Mesenchymal stem cell (in vitro differentiated cells and primary cell): ENCODE measurements at regions not wholly inside any gene's neighbourhood (a gene's known extent, or its start where the extent isn't known, plus 50 kb on each side); places are given as distances from the start of the nearest gene placed in this dataset.

Source experiments
- DNase-seq: peaks from one replicate; pipeline ENCODE4 v3.0.0-alpha.2; 2013
- H2AFZ ChIP-seq: one replicate; pipeline ENCODE4 v1.6.1; 2013; ENCODE audit warnings: low read depth, mild to moderate bottlenecking, control low read depth, inconsistent platforms, low read length, moderate library complexity
- H2AK5ac ChIP-seq: 2 replicates; pipeline ENCODE4 v1.6.1; 2013; ENCODE audit warnings: low read length, moderate library complexity, mild to moderate bottlenecking, inconsistent platforms; ENCODE audit not compliant: severe bottlenecking
- H2BK120ac ChIP-seq: one replicate; pipeline ENCODE4 v1.6.1; 2013; ENCODE audit warnings: low read depth, mild to moderate bottlenecking, inconsistent platforms, low read length, moderate library complexity
- H2BK12ac ChIP-seq, 2 experiments: one replicate each; pipeline ENCODE4 v1.6.1; 2013; ENCODE audit warnings: inconsistent platforms in 2 of 2, low read length in 2 of 2, mild to moderate bottlenecking in 2 of 2, moderate library complexity in 2 of 2, control low read depth in 1 of 2
- H2BK15ac ChIP-seq: one replicate; pipeline ENCODE4 v1.6.1; 2013; ENCODE audit warnings: mild to moderate bottlenecking, low read depth, inconsistent platforms; ENCODE audit not compliant: poor library complexity, severe bottlenecking
- H2BK5ac ChIP-seq: 2 replicates; pipeline ENCODE4 v1.6.1; 2013; ENCODE audit warnings: low read depth, mild to moderate bottlenecking, low read length, control low read depth, inconsistent platforms; ENCODE audit not compliant: poor library complexity, severe bottlenecking
- H3K14ac ChIP-seq, 2 experiments: one replicate each; pipeline ENCODE4 v1.6.1; 2013; ENCODE audit warnings: inconsistent platforms in 2 of 2, low read length in 2 of 2, control low read depth in 1 of 2, mild to moderate bottlenecking in 1 of 2, moderate library complexity in 1 of 2
- H3K18ac ChIP-seq, 2 experiments: one replicate each; pipeline ENCODE4 v1.6.1; 2013; ENCODE audit warnings: inconsistent platforms in 2 of 2, low read length in 2 of 2, control low read depth in 1 of 2, low read depth in 1 of 2, mild to moderate bottlenecking in 1 of 2
- H3K23ac ChIP-seq, 2 experiments: one replicate each; pipeline ENCODE4 v1.6.1; 2013; ENCODE audit warnings: inconsistent platforms in 2 of 2, low read length in 2 of 2, mild to moderate bottlenecking in 2 of 2, moderate library complexity in 2 of 2, control low read depth in 1 of 2
- H3K27ac ChIP-seq: 2 replicates; pipeline ENCODE4 v1.5.1; 2013; ENCODE audit warnings: mild to moderate bottlenecking, moderate library complexity, low read length, control low read depth, inconsistent platforms; ENCODE audit not compliant: poor library complexity, severe bottlenecking
- H3K27me3 ChIP-seq, 2 experiments: 2 replicates each; pipeline versions ENCODE4 v1.6.1 to v1.7.0; 2013; ENCODE audit warnings: low read length in 2 of 2, mild to moderate bottlenecking in 2 of 2, moderate library complexity in 2 of 2, control low read depth in 1 of 2, inconsistent platforms in 1 of 2; ENCODE audit not compliant: control insufficient read depth in 1 of 2, insufficient read depth in 1 of 2
- H3K36me3 ChIP-seq, 2 experiments: 2 replicates each; pipeline versions ENCODE4 v1.6.1 to v1.7.0; 2013; ENCODE audit warnings: low read length in 2 of 2, control low read depth in 1 of 2, inconsistent platforms in 1 of 2, low read depth in 1 of 2, mild to moderate bottlenecking in 1 of 2; ENCODE audit not compliant: insufficient read depth in 2 of 2, control insufficient read depth in 1 of 2
- H3K4ac ChIP-seq, 2 experiments: one replicate each; pipeline ENCODE4 v1.6.1; 2013; ENCODE audit warnings: inconsistent platforms in 2 of 2, low read length in 2 of 2, mild to moderate bottlenecking in 2 of 2, moderate library complexity in 2 of 2, control low read depth in 1 of 2, low read depth in 1 of 2
- H3K4me1 ChIP-seq: 2 replicates; pipeline ENCODE4 v1.6.1; 2013; ENCODE audit warnings: low read depth, low read length, control low read depth; ENCODE audit not compliant: control insufficient read depth, insufficient read depth
- H3K4me2 ChIP-seq: 2 replicates; pipeline ENCODE4 v1.6.1; 2013; ENCODE audit warnings: low read length, mild to moderate bottlenecking, inconsistent platforms; ENCODE audit not compliant: poor library complexity, severe bottlenecking
- H3K4me3 ChIP-seq, 2 experiments: 2 replicates each; pipeline versions ENCODE4 v1.5.1 to v1.7.0; 2013; ENCODE audit warnings: low read length in 2 of 2, mild to moderate bottlenecking in 2 of 2, control low read depth in 1 of 2, low read depth in 1 of 2; ENCODE audit not compliant: insufficient read depth in 1 of 2
- H3K79me1 ChIP-seq: replicated peaks from 2 replicates; pipeline ENCODE4 v1.6.1; 2013; ENCODE audit warnings: mild to moderate bottlenecking, control low read depth, low read length, inconsistent platforms; ENCODE audit not compliant: poor library complexity, severe bottlenecking
- H3K9ac ChIP-seq: 2 replicates; pipeline ENCODE4 v1.7.0; 2013; ENCODE audit warnings: mild to moderate bottlenecking, low read length, moderate library complexity
- H3K9me3 ChIP-seq: 2 replicates; pipeline ENCODE4 v1.7.0; 2013; ENCODE audit warnings: mild to moderate bottlenecking, low read length; ENCODE audit not compliant: control insufficient read depth
- H4K8ac ChIP-seq: one replicate; pipeline ENCODE4 v1.6.1; 2013; ENCODE audit warnings: inconsistent platforms, mild to moderate bottlenecking, low read length, moderate library complexity
- H4K91ac ChIP-seq: one replicate; pipeline ENCODE4 v1.6.1; 2013; ENCODE audit warnings: mild to moderate bottlenecking, low read length, inconsistent platforms
- WGBS: methylation state at CpG from one replicate; pipeline ENCODE4 v1.1.7; 2013; ENCODE audit warnings: mixed read lengths; 5-methylcytosine and 5-hydroxymethylcytosine counted together

DNA sequence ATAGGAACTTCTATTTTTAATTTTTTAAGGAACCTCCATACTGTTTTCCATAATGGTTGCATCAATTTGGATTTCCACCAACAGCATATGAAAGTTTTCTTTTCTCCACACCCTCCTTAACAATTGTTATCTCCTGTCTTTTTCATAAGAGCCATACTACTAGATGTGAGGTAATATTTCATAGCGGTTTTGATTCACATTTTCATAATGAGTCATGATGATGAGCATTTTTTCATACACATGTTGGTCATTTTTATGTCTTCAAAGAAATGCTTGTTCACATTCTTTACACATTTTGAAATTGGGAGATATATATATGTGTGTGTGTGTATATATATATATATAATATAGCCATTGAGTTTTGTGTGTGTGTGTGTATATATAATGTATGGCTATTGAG is 420.3 kb upstream of the PCDH9 start:
- H2AK5ac ChIP-seq: no peak overlapping the region
- no peak for DNase-seq
- no peaks in the 10 kb centered on the region for H3K36me3 ChIP-seq
- H3K23ac ChIP-seq: no peak overlapping the region
- H2BK5ac ChIP-seq: no peak overlapping the region
- H3K9ac ChIP-seq: no peak overlapping the region
- no peaks in the 10 kb centered on the region for H3K79me1 ChIP-seq
- H3K18ac ChIP-seq: no peak overlapping the region
- no peak overlapping the region for H4K8ac ChIP-seq
- H2BK15ac ChIP-seq: no peak overlapping the region
- H3K4ac ChIP-seq: no peak overlapping the region
- no peak overlapping the region for H3K4me3 ChIP-seq
- no peak overlapping the region for H3K27ac ChIP-seq
- H3K9me3 ChIP-seq: no peaks in the 10 kb centered on the region
- H3K27me3 ChIP-seq: no peaks in the 10 kb centered on the region
- H3K4me2 ChIP-seq: no peak overlapping the region
- H3K4me1 ChIP-seq: no peaks in the 10 kb centered on the region
- no peak overlapping the region for H2BK120ac ChIP-seq
- no peak overlapping the region for H4K91ac ChIP-seq
- H3K14ac ChIP-seq: no peak overlapping the region
- no peak overlapping the region for H2AFZ ChIP-seq
- H2BK12ac ChIP-seq: no peak overlapping the region
- no CpG with 5 or more reads among the region's 1 CpG for WGBS

DNA sequence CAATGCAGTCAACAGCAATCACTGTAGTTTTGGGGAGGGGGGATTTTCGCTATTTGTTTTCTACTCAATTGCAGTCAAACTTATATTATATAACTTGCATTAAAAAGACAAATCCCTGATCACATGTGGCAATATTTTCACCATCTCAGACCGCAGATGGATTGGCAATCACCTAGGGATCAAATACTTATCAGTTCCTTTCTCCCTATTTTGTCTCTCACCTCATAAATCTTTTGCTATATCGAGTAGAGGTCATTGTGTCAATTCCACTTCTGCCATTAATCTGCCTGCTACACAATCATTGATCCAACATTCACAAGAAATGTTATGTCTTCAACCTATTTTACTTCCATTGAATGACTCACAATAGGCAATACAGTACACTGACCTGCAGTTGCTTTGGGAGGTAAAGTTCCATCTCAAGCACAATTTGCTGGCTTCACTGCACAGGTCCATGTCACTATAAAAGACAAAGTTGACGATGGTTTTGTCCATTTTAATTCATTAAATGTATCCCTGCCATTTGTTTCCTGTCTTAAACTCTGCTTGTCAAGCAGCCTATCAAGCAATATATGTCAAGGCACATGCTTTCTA is 415.8 kb upstream of the PCDH9 start:
- no peak overlapping the region for H2BK15ac ChIP-seq
- H2BK120ac ChIP-seq: no peak overlapping the region
- H3K9ac ChIP-seq: no peak overlapping the region
- H2BK12ac ChIP-seq: no peak overlapping the region
- no peaks in the 10 kb centered on the region for H3K27me3 ChIP-seq
- no peak overlapping the region for H3K4ac ChIP-seq
- no peaks in the 10 kb centered on the region for H3K4me1 ChIP-seq
- H3K14ac ChIP-seq: no peak overlapping the region
- H3K4me2 ChIP-seq: no peak overlapping the region
- H2AK5ac ChIP-seq: no peak overlapping the region
- H4K91ac ChIP-seq: no peak overlapping the region
- WGBS: 79% methylated on average over 4 of the region's 4 CpGs
- no peak overlapping the region for H3K23ac ChIP-seq
- no peak overlapping the region for H3K27ac ChIP-seq
- no peaks in the 10 kb centered on the region for H3K36me3 ChIP-seq
- no peak overlapping the region for H4K8ac ChIP-seq
- no peak overlapping the region for H3K4me3 ChIP-seq
- no peaks in the 10 kb centered on the region for H3K79me1 ChIP-seq
- DNase-seq: no peak
- no peak overlapping the region for H2BK5ac ChIP-seq
- H3K9me3 ChIP-seq: peaks cover 8% of the 10 kb centered on the region
- H2AFZ ChIP-seq: no peak overlapping the region
- no peak overlapping the region for H3K18ac ChIP-seq

DNA sequence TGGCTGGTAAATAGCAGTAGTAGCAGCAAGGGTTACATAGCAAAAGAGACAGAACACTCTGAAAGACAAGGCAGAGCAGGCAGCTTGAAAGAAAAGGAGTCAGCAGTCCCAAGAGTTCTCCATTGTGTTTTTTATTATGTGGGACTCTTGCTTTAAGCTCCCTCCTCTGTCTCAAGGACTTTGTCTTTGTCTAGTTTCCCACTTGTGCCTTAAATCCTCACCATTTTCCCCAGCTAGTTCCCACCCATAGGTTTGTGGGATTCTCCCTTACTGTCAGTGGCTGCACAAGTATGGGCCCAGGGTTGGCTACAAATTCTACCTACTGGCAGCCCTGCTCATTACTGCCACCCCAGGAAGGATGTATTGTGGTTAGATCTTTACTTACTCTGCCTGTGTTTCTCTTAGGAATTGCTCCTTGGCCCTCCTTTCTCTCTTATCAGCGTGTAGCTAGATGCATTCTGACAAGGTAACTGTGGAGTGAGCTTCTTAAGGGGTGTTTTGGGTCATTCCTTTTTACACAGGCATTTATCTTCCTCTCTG is 413.4 kb upstream of the PCDH9 start:
- Histone ChIP-seq H3K4me3 (no peak overlapping the region), H2BK12ac (no peak overlapping the region), H3K4me1 (no peaks in the 10 kb centered on the region), H3K9ac (no peak overlapping the region), H3K23ac (no peak overlapping the region), H3K9me3 (peaks cover 8% of the 10 kb centered on the region), H2BK5ac (no peak overlapping the region), H3K27ac (no peak overlapping the region), H3K18ac (no peak overlapping the region), H3K14ac (no peak overlapping the region), H2BK120ac (no peak overlapping the region), H3K4me2 (no peak overlapping the region), H3K36me3 (no peaks in the 10 kb centered on the region), H2AK5ac (no peak overlapping the region), H3K79me1 (no peaks in the 10 kb centered on the region), H3K4ac (no peak overlapping the region), H4K8ac (no peak overlapping the region), H3K27me3 (no peaks in the 10 kb centered on the region), H2BK15ac (no peak overlapping the region), H2AFZ (no peak overlapping the region), H4K91ac (no peak overlapping the region)
- WGBS: no CpG with 5 or more reads among the region's 1 CpG
- DNase-seq: no peak

DNA sequence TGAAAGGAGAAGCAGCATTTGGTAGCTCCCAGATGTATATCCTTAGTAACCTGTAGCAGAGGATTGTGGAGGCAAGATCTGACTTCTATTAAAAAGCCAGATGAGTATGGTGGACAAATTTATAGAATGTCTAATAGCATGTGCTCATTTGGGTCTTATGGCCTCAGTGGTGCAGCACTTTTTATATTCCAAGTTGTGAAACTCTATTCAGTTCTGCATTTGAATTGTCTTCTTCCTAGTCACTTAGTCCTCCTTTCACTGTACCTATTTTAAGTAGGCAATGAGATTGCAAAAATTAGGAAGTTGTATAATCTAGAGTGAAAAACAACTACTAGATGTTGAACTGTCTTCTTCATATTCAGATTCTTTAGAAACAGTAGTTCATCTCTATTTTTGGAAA is 412.5 kb upstream of the PCDH9 start:
- H2AK5ac ChIP-seq: no peak overlapping the region
- H2BK12ac ChIP-seq: no peak overlapping the region
- H3K27me3 ChIP-seq: no peaks in the 10 kb centered on the region
- H3K9ac ChIP-seq: no peak overlapping the region
- H4K91ac ChIP-seq: no peak overlapping the region
- H3K18ac ChIP-seq: no peak overlapping the region
- H4K8ac ChIP-seq: no peak overlapping the region
- no peaks in the 10 kb centered on the region for H3K36me3 ChIP-seq
- H3K14ac ChIP-seq: no peak overlapping the region
- no peak for DNase-seq
- no peak overlapping the region for H3K4me2 ChIP-seq
- no peak overlapping the region for H2BK5ac ChIP-seq
- no peak overlapping the region for H2BK15ac ChIP-seq
- H3K79me1 ChIP-seq: no peaks in the 10 kb centered on the region
- no peak overlapping the region for H3K27ac ChIP-seq
- H2AFZ ChIP-seq: no peak overlapping the region
- H3K9me3 ChIP-seq: peaks cover 8% of the 10 kb centered on the region
- no peak overlapping the region for H2BK120ac ChIP-seq
- H3K4me1 ChIP-seq: no peaks in the 10 kb centered on the region
- no peak overlapping the region for H3K4me3 ChIP-seq
- H3K4ac ChIP-seq: no peak overlapping the region
- no peak overlapping the region for H3K23ac ChIP-seq
